ENCODE measurements at regions not wholly inside any gene's neighbourhood (a gene's known extent, or its start where the extent isn't known, plus 50 kb on each side); places are given as distances from the start of the nearest gene placed in this dataset.

DNA sequence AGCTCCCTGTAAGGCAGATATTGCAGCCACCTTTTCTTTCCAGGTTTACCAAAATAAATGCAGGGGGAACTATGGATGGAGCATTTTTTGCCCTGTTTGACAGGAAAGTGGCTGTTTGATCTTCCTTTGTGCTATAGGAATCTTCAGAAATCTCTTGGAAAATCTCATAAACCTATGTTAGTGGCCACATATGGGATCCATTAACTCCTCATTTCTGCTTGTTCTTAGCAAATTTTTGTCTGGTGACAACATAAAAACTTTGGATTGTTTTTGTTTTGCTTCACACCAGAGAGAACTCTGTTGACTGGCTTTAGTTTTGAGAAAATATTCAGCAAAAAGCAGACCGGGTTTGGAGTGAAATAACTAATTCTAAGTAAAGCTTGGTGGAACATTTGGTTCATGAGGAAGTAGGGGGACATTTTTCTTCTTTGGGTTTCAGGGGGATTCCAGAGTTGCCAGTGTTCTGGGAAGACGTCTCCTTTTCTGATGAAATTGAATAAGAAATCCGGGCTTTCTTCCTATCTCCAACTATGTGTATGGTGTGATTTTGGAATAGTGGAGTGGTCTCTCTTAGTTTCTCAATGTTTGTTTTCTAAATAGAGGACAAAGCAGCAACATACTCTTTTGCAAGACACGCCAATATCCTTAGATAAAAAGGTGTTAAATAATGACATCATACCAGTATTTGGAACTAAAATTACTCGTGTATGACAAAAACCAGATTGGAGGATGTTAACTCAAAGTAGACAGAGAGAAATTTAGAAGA is 174.4 kb downstream of the ICOS start:
- peak; percentile 25 for DNase-seq

DNA sequence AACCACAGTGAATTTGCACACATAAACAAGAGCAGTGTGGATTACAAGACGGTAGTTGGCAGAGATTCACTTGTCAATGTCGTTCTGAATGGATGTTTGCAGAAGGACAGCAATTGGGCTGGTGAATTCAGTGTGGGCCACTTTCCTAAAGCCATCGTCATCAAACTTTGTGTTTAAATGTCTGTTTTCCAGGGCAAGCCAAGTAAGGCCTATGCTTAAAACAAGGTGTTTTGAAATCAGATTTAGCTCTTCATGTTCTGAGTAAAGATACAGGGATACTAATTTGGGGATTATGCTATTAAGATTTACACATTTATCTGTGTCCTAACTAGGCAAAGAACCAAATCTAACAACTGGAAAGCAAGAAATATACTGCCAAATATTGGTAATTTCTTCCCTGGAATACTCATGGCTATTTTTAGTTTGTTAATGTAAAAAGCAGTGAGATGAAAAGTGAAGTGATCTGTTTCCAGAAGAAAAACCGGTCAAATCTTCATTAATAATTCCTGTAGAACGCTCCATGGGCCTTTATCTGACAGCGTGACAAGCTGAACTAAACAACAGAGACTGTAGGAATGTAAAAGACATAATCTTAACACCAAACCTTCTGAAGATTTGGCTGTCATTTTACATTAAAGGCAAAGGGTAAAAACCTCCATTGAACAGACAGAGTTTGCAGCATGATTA is 175.7 kb downstream of the ICOS start:
- DNase-seq: no peak

DNA sequence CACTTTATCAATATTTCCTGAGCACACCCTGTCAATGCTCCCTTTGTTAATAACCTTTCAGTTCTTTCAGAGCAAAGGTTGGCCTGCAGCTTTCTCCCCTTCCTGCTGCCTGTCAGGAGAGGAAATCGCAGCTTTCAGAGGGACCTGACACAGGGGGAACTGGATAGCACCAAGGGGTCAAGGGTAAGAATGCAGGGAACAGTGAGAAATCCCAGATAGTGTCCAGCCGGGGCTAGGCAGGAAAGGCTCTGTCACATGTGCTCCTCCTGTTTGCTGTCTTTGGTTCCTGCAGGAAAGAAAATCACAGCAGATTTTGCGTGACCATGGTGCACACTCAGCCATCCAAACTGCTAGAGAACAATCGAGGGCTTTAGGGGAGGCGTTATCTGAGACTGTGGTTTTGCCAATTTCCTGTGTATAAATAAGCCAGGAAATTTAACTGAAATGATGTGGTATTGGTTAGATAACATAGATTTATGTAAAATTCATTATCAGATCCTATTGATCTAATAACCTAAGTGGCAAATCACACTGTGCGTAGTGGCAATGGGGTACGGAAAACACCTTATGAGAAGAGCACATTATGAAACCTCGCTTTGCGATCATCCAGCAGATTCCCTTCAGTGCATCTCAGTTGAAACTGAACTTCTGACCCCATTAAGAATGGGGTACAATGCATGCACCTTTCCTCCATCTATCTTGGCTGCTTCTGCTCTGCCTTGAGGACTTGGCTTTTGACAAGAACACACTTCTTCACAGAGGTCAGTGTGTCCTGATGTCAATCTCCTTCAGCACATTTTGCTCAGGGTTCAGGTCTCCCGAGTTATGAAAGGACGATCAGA is 178.0 kb downstream of the ICOS start:
- DNase-seq: no peak

DNA sequence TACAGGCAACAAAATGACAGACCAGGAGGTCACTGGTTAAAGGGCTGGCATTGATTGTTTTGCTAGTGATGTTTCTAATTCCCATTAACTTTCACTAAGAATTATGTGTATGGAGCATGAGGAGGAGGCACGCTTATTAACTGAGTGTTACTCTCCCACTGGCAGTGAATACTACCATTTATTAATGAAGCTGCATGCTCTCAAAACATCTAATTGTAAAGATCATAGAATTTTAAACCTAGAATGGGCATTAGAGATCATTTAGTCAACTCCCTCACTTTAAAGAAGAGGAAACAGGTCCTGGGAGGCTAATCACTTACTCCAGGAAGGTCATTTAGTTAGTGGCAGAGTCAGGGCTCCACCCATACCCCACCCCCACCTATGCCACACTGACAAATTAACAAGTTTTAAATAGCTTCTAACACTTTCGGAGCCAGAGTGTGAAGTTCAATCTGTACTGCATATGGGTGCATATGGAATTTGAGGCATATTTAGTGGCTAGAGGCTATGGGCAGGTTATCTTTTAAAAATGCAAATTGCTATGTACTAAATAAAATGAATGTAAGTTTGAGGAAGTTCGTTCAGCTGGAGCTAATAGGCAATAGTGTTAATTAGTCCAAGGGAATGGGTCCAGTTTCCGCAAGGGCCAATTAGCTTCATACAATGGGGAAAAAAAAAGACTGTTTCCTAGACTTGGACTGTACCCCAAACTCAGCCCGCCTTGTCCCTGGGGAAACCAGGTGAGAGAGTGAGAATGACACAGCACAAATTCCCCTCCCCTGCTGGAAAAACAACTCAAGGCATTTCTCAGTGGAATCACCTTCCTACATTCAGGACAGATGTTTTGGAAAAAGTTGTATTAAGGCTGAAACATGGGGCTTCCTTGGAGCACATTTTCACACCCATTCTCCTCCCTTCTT is 178.8 kb downstream of the ICOS start:
- DNase-seq: no peak

DNA sequence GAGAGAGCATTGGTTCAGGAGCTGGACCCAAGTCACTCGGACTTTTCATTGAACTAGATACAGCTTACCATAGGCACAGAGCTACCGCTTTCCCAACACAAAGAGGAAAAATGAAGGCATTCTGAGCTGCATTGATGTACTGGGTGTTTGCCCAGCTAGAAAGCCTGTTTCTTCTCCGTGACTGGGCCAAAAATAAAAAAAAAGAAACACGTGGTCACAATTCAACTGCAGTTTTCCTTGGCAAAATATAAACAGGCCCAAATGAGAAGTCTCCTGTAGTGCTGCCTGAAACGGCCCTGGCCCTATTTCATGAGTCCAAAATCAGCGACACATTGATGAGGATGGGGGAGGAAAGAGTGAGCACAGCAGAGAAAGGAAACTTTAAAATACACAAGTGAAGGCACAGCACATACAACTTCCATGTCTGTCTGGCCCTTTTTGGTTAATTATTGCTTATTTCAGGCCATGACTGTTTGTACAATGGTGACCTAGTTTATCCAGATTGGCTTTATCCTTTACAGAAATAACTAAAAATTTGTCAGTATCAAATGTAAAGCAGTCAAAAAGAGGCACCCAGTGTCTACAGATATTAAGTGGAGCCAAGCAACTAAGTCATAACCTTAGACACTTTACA is 179.7 kb downstream of the ICOS start:
- no peak for DNase-seq

DNA sequence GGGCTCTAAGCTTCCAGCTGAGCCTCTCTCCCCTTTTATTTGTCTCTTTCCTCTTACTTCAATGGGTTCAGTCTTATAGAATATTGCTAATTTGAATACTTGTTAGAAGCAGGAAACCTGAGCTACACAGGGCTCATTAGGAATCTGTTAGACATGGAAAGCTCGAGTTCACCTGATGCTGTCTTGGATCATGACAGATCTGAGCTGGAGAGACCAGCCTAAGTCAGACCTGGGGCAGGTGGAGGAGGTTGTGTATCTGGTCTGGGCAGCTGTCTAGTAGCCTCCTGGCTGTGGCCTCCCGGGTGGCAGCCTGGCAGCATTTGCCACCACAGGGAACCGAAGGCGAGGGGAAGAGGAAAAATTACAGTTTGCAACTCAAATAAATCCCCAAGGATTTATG is 185.9 kb downstream of the ICOS start:
- DNase-seq: no peak

DNA sequence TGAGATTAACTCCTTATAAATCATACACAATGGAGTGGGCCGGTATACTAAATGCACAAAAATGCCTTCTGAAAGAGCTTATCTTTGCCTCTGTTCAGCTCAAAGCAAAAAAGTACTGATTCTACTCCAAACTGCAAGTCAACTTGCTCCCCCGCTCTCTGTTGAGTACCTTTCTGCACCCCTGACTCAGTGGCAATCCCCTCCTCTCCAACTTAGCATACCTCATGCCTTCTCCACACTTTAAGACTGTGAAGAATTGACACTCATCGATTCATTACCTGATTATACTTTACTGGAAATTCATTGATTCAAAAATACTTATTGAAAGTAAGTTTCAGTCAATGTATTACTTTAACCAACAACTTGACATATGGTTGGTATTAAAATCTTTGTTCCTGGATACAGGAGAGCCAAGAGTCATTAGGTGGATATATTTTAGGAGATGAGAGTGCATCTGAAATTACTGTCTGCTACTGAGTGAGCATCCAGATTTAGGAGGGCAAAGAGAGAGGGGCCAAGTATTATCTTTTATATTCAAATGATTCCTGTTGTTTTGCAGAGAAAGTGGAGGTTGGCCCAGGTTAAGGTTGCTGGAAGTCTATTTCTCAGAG is 187.7 kb downstream of the ICOS start:
- DNase-seq: no peak

DNA sequence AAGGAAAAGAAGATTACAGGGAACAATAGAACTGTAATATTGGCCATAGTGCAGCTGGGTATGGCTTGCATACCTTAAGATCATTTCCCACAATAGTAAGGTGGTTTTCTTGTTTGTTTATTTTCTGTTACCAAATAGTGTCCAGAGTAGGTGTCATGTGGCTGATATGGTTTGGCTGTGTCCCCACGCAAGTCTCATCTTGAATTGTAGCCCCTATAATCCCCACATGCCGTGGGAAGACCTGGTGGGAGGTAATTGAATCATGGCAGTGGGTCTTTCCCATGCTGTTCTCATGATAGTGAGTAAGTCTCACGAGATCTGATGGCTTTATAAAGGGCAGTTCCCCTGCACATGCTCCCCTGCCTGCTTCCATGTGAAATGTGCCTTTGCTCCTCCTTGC is 190.1 kb downstream of the ICOS start:
- DNase-seq: no peak

DNA sequence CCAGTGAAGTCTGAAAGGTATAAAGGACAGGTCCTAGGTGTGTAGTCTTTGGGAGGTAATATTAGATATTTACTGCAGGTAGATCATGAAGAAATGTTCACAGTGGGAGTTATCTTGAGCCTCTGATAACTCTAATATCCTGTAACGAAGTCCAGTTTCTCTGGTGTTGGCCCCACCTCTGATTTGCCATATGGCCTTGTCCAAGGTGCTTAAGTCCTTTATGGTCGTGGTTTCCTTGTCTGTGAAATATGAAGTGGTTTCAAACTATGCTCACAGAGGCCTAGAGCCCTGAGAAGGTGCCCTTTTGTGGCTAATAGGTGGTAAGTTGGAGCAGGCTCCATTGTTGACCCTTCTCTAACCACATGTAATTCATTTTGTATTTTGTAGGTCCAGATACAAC is 190.7 kb downstream of the ICOS start:
- no peak for DNase-seq

DNA sequence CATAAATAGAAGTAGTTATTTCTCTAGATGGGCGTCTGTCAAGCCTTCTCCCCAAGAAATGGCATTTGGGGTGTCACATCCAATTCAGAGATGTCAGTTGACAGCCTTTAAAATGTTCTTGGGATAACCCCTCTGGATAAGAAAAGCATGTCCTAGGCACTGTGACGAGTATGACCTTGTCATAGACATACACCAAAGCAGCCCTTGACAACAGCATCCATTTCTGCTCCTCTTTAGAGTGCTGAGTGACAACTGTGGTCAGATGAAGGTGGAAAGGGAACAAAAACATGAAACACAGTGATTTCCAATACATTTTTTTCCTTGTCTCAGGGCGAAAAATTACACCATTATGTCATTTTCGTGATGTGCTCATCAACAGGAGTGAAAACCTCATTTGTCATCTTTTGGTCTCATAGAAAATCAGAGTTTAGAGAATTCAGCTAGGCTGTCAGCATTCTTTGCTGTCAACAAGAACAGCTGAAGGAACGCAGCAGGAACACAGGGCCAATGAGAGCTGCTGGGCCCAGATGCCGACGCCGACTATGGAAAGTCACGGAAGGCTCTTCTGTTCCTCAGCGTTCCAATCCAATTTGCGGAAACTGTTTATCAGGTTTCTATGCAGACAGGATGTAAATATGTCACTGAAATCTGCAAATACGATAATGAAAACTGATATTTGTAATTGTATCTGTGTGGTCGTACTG is 193.2 kb downstream of the ICOS start:
- DNase-seq: no peak

DNA sequence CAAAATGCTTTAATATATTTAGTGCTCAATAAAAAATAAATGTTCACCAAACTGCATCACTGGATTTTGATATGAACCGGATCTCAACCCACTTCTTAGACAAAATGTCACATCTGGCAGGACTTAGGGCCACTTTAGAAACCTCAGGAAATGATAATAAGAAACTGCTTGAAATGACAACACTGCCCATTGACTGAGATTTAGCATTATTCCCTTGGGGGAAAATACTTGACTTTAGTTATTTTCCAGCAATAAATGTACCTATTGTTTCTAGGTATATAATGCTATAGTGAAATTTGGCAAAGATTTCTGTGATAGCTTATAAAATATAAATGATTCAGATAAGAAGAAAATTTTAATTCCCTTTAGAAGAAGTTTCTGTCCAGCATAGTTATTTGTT is 195.1 kb downstream of the ICOS start:
- DNase-seq: no peak

DNA sequence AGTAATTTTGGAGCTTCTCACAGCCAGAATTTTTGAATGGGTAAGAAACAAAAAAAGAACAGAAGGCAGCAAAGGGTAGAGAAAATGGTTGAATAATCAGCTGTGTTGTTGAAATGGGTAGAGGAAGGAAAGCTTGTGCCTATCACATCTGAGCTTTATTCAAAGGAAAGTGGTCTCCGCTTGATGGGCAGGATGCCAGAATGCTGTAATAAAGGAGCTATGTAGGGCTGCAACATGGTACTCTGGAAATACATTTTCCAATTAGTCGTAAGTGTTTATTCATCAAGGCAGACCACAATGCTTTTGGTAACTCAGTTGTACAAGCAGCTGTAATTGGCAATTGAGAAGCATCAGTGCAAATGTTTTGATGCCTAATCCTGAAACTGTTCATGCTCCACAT is 196.9 kb downstream of the ICOS start:
- DNase-seq: no peak

DNA sequence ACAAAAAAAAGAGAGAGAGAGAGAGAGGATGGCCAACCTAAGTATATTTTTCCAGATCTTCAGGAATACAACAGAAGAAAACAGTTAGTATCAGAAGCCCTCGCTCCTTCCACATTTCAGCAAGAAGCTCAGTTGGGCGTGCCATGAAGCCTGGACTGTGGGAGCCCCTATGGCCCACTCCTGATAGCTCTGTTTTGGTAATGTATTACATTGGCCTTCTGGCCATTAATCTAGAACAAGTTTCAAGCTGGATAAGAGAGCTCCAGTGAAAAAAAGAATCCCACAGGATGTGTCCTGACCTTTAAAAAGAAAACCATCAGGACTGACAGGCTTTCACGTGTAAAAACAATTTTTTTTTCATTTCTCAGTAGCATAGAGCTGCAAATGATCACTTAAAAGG is 197.9 kb downstream of the ICOS start:
- no peak for DNase-seq

DNA sequence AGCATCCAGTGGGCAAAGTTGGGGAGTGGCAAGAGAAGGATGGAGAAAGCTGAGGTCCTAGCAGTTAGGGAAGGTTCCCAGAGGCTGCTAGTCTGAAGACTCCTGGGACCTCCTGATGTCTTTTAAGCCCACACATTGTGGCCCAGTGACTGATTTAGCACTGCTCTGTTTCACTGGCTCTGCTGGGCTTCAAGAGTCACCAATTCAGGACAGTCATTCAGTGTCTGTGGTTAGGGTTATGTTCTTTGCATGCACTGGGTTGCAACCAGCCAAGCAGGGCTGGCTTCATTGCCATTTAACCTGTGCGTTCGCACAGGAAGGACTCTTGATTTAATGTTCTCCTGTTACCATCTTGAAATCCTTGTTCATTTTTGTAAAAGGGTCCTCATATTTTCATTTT is 199.2 kb downstream of the ICOS start:
- DNase-seq: no peak

DNA sequence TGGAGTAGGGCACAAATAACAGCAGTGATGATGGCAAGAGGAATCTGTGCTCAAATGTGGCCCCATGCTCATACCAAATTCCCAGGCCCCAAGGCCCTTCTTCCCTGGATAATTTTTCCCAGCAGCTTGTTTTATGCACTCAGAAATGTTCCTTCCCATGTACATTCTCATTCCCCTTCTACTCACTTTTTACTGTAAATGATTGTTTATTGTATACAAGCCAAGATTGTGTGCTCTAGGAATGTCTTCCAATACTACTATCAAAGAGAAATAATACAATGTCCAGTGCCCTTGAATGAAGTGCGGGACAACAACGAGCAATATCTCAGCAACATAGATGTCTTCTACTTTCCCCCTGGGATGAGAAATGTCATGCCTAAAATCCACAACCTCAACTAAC is 201.6 kb downstream of the ICOS start:
- DNase-seq: no peak

DNA sequence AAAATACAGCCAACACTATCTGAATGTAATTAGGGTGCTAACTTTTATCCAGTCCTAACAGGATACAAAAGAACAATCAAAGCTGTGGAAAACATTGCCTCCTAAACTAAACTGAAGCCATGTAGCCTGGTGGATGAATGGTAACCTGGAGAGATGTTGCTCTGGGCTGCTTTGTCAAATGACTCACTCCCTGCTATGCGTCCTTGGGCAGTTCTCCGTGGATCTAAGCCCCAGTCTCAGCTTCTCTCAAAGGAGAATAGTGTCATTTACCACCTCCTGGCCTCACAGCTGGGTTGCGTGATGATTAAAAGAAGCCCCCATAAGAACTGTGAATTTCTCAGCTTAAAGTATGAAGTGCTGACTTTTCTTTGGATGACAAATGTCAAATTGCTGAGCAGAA is 203.7 kb downstream of the ICOS start:
- no peak for DNase-seq

DNA sequence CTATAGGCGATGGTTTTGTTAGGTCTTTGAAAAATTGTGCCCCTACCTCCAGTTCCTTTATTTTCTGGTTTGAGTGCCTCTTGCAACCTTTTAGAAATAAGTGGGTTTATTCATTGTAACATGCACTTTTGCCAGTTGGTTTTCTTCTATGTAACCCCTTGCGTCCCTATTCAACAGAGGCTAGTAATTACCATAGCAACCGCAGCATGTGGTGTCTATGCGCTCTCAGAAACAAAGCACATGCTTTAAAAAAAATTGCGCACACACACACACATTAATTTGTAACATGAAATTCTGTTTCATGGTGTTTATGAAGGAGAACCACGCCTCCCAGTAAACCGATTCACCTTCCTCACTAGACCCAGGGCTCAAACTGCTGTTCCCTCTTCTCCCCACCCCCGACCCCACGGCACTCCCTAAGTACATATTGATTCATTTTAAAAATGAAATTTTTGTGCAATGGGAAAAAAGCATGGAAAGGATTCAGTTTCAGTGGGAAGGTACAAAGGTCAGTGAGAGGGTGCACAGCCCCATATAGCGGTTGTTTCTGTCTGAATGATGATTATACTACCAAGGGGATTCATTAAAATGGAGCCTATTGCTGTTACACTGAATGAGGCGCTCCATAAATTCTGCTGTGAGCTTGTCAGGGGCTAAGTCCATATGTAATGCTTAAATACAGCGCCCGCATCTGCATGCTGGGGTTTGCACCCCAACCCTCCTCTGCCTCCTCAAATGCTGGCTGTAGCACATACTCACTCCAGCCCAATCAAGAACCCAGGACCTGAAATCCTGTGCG is 206.9 kb downstream of the ICOS start:
- no peak for DNase-seq

DNA sequence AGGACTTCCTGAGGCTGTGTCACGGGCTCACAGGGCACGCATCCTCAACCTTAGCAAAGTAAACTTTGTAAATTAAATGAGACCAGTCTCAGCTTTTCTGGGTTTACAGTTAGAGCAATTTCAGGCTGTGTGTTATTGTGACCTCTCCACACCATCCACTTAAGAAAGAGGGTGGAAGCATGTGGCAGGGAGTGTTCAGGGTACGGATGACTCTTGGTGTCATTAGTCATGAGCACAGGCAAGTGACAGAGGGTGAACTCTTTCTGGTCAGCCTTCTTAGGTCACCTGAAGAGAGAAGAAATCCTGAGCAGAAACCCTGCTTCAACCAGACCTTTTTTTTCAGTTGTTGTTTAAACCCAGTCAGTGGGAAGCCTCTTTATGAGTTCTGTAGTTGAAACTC is 207.9 kb downstream of the ICOS start:
- no peak for DNase-seq

DNA sequence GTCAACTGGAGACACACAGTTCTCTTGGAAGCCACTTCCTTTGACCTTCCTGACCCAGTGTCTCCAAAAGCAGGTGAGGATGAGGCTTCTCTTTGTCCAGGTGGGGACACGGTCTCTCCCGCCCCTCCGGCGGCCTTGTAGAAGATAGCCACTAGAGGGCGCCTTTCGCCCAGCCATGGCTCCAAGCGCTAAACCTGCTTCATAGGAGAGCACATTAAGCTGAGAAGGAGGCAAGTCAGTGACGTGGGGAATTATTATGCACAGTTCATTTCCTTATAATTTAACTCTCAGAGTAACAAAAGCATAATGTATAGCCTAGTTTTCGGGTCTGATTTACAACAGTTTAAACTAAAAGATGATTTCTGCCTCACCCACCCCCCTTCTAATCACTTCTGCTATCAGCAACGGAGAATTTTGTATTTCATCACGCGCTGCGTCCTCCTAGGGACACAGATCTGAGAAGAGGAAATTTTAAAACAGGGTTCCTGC is 208.7 kb downstream of the ICOS start:
- peak; percentile 89 for DNase-seq

DNA sequence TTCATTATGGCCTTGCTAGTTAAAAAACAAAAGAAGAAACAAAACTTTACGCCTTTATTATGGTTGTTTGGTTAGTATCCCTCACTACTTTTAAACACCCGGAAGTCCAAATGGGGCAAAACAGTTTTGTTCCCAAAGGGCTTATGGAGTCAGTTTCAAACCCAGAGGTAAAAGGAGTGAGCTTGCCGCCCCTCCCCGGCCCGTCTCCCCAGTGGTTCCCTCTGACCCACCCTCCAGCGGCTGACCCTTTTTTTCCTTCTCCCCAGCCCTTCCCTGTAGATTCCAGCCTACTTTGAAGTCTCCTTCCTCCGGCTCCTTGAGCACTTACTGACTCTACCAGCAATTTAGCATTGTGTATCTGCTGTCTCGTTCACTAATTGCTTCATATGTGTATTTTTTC is 209.2 kb downstream of the ICOS start:
- DNase-seq: no peak
